Suprapubic skin (tissue), 3 donors: ENCODE measurements at regions not wholly inside any gene's neighbourhood (a gene's known extent, or its start where the extent isn't known, plus 50 kb on each side); places are given as distances from the start of the nearest gene placed in this dataset.

Source experiments
- EP300 ChIP-seq: sonication (generic); formaldehyde crosslinking; IDR thresholded peaks from one replicate; pipeline ENCODE4 v1.6.1; 2017; ENCODE audit warnings: antibody characterized with exemption
- POLR2A ChIP-seq, 2 donors: fragments of 450-650 bp; IDR thresholded peaks; one replicate each; pipeline ENCODE4 v1.6.1; 2017; ENCODE audit warnings: antibody characterized with exemption in 2 of 2, mild to moderate bottlenecking in 2 of 2, moderate library complexity in 2 of 2
- TF ChIP-seq, protein P1 (sequence below), 2 donors: fragments of 200-600 bp in 1 of 2; fragments of 450-650 bp in 1 of 2; sonication (generic) in 1 of 2; IDR thresholded peaks; one replicate each; pipeline ENCODE4 v1.5.1; 2016 to 2019; ENCODE audit warnings: antibody characterized with exemption in 2 of 2, mild to moderate bottlenecking in 1 of 2, moderate library complexity in 1 of 2

DNA sequence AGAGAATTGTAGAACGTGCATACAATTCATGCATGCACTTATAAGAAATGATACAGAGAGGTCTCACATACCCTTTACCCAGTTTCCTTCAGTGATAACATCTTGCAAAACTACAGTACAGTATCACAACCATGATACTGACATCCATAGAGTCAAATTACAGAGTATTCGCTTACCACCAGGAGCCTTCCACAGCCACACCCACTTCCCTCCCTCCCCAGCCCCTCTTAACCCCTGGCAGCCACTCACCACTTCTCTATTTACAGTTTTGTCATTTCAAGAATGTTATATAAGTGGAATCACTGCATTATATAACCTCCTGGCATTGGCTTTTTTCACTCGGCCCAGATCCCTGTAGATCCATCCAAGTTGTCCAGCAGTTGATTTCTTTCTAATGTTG is 143.8 kb downstream of the ZNF248 start:
- TF ChIP-seq, protein P1, sequence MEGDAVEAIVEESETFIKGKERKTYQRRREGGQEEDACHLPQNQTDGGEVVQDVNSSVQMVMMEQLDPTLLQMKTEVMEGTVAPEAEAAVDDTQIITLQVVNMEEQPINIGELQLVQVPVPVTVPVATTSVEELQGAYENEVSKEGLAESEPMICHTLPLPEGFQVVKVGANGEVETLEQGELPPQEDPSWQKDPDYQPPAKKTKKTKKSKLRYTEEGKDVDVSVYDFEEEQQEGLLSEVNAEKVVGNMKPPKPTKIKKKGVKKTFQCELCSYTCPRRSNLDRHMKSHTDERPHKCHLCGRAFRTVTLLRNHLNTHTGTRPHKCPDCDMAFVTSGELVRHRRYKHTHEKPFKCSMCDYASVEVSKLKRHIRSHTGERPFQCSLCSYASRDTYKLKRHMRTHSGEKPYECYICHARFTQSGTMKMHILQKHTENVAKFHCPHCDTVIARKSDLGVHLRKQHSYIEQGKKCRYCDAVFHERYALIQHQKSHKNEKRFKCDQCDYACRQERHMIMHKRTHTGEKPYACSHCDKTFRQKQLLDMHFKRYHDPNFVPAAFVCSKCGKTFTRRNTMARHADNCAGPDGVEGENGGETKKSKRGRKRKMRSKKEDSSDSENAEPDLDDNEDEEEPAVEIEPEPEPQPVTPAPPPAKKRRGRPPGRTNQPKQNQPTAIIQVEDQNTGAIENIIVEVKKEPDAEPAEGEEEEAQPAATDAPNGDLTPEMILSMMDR (IDR thresholded peaks at IDR 0.05): no peak
- TF ChIP-seq POLR2A (IDR thresholded peaks at IDR 0.05) (no peak), EP300 (no peak)
